Upper lobe of right lung (tissue), 1 donor: ENCODE measurements at regions not wholly inside any gene's neighbourhood (a gene's known extent, or its start where the extent isn't known, plus 50 kb on each side); places are given as distances from the start of the nearest gene placed in this dataset.
"Not testable (repeated sequence)": the region's sequence is repeated elsewhere in the genome, so short reads cannot be mapped to it uniquely, and the experiment has no call there.

Source experiments
- ATAC-seq: fragments of 200-7000 bp; cut with Tn5 transposase; one replicate; pipeline ENCODE4 v1.9.1; 2020; ENCODE audit warnings: mild to moderate bottlenecking, moderate library complexity
- DNase-seq: peaks from one replicate; pipeline ENCODE4 v3.0.0-alpha.2; 2020
- H3K27ac ChIP-seq: fragments of 200-600 bp; one replicate; pipeline ENCODE4 v1.8.0; 2022
- H3K27me3 ChIP-seq: fragments of 200-600 bp; one replicate; pipeline ENCODE4 v1.8.0; 2022; ENCODE audit warnings: mild to moderate bottlenecking
- H3K36me3 ChIP-seq: fragments of 200-600 bp; one replicate; pipeline ENCODE4 v1.8.0; 2022
- H3K4me1 ChIP-seq: fragments of 200-600 bp; one replicate; pipeline ENCODE4 v1.8.0; 2022
- H3K4me3 ChIP-seq: fragments of 200-600 bp; one replicate; pipeline ENCODE4 v1.8.0; 2022; ENCODE audit warnings: mild to moderate bottlenecking
- H3K9me3 ChIP-seq: fragments of 200-600 bp; one replicate; pipeline ENCODE4 v1.8.0; 2022
- intact Hi-C: fragments of 100-400 bp; cut with DNase I; formaldehyde crosslinking; loops from one replicate; pipeline ENCODE4 v1.11.0; 2022
- TF ChIP-seq, protein P1 (sequence below): fragments of 200-600 bp; IDR thresholded peaks from one replicate; pipeline ENCODE4 v1.8.0; 2022; ENCODE audit warnings: antibody characterized with exemption
- donor health status: DM: no; HTN: yes; CAD: no; lungs with severe emphysema.

DNA sequence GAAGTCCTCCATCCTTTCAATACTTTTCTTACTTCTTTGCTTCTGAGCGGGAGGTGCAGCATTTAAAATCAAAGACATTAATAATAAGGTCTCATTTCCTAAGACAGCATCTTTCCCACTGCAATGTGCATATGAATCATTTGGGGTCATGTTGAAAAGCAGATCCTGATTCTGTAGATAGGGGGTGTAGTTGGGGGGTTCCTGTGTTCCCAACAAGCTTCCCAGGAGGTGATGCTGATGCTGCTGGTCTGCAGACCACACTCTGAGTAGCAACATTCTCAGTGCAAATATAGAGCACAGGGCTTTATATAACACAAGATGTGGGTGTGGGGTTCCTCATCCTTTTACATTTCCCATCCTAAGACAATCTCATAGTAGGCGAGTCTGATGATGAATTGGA is 126.5 kb upstream of the PALM2AKAP2 start:
- Histone ChIP-seq H3K4me1 (no peaks in the 10 kb centered on the region), H3K4me3 (no peak overlapping the region), H3K27ac (no peak overlapping the region), H3K9me3 (no peaks in the 10 kb centered on the region), H3K36me3 (no peaks in the 10 kb centered on the region), H3K27me3 (no peaks in the 10 kb centered on the region)
- DNase-seq (no peak), ATAC-seq (no peak)
- intact Hi-C loops = no loop called here
- TF ChIP-seq, protein P1, sequence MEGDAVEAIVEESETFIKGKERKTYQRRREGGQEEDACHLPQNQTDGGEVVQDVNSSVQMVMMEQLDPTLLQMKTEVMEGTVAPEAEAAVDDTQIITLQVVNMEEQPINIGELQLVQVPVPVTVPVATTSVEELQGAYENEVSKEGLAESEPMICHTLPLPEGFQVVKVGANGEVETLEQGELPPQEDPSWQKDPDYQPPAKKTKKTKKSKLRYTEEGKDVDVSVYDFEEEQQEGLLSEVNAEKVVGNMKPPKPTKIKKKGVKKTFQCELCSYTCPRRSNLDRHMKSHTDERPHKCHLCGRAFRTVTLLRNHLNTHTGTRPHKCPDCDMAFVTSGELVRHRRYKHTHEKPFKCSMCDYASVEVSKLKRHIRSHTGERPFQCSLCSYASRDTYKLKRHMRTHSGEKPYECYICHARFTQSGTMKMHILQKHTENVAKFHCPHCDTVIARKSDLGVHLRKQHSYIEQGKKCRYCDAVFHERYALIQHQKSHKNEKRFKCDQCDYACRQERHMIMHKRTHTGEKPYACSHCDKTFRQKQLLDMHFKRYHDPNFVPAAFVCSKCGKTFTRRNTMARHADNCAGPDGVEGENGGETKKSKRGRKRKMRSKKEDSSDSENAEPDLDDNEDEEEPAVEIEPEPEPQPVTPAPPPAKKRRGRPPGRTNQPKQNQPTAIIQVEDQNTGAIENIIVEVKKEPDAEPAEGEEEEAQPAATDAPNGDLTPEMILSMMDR = no peak

DNA sequence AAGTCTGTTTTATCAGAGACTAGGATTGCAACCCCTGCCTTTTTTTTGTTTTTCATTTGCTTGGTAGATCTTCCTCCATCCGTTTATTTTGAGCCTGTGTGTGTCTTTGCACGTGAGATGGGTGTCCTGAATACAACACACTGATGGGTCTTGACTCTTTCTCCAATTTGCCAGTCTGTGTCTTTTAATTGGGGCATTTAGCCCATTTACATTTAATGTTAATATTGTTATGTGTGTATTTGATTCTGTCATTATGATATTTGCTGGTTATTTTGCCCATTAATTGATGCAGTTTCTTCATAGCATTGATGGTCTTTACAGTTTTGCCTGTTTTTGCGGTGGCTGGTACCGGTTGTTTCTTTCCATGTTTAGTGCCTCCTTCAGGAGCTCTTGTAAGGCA is 116.0 kb upstream of the PALM2AKAP2 start:
- H3K9me3 ChIP-seq, DNase-seq, H3K27ac ChIP-seq, H3K36me3 ChIP-seq, H3K4me1 ChIP-seq, intact Hi-C loops, ATAC-seq, H3K4me3 ChIP-seq, H3K27me3 ChIP-seq: not testable (repeated sequence)

DNA sequence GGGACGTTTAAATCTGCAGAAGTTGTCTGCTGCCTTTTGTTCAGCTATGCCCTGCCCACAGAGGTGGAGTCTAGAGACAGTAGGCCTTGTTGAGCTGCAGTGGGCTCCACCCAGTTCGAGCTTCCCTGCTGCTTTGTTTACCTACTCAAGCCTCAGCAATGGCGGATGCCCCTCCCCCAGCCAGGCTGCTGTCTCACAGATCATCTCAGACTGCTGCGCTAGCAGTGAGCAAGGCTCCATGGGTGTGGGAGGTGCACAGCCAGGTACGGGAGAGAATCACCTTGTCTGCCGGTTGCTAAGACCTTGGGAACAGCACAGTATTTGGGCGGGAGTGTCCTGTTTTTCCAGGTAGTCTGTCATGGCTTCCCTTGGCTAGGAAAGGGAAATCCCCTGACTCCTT is 114.3 kb upstream of the PALM2AKAP2 start:
- H3K27ac ChIP-seq, intact Hi-C loops, DNase-seq, H3K4me3 ChIP-seq, ATAC-seq, H3K27me3 ChIP-seq, H3K4me1 ChIP-seq, H3K36me3 ChIP-seq, H3K9me3 ChIP-seq: not testable (repeated sequence)

DNA sequence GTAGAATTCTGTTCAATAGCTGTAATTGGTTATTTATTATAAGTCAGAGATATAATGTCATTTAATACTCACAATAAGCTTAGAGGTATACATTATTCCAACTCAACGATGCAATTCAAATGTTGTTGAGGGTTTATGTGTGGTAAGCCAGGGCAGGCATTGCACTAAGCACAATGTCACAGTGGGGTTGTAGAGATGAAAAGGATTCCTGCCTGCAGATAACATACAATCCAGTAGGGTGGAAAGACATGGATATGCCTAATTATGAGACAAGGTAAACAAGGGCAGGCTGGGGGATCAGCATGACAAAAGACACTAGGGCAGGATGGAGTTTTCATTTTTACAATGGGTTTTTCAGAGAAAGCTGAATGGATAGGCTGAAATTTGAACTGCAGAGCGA is 98.7 kb upstream of the PALM2AKAP2 start:
- TF ChIP-seq, protein P1 = no peak
- Histone ChIP-seq H3K27me3 (no peaks in the 10 kb centered on the region), H3K27ac (no peak overlapping the region), H3K4me3 (no peak overlapping the region), H3K4me1 (no peaks in the 10 kb centered on the region), H3K9me3 (peaks cover 4% of the 10 kb centered on the region), H3K36me3 (no peaks in the 10 kb centered on the region)
- DNase-seq = no peak
- no peak for ATAC-seq
- intact Hi-C loops = no loop called here

DNA sequence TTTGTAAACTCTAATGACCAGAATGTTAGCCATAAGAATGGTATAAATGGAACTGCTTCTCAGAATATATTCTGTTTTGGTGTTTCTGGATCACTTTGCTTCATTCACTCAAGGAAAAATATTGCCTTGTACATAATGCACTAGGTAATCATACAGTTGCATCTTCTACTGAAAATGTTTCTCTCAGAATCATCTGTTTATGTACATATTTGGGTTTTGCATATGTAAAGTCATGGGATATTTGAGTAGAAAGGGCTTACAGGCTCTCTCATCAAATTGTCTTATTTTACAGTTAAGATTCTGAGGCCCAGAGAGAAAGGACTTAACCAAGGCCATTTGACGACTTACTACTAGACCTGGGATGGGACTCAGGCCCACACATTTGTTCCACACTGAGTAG is 97.8 kb upstream of the PALM2AKAP2 start:
- Histone ChIP-seq H3K27me3 (no peaks in the 10 kb centered on the region), H3K36me3 (no peaks in the 10 kb centered on the region), H3K9me3 (peaks cover 5% of the 10 kb centered on the region), H3K4me3 (no peak overlapping the region), H3K27ac (no peak overlapping the region), H3K4me1 (no peaks in the 10 kb centered on the region)
- intact Hi-C loops = no loop called here
- DNase-seq (no peak), ATAC-seq (no peak)
- TF ChIP-seq, protein P1 = no peak

DNA sequence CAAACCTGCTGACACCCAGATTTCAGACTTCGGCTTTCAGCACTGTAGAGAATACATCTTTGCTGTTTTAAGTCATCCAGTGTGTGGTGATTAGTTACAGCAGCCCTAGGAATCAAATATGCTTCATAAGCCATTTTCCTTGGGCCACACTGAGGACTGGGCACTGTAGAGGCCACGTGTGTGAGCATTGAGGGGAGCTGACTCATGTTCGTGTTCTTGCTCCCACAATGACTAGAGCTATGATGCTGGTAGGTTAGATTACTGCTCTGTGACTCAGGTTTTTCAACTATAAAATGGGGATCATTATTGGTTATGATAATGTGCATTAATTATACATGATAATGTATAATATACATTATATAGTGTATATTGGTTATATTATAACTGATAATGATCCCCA is 96.5 kb upstream of the PALM2AKAP2 start:
- Histone ChIP-seq H3K27ac (no peak overlapping the region), H3K36me3 (no peaks in the 10 kb centered on the region), H3K4me1 (no peaks in the 10 kb centered on the region), H3K27me3 (no peaks in the 10 kb centered on the region), H3K4me3 (no peak overlapping the region), H3K9me3 (peaks cover 5% of the 10 kb centered on the region)
- no peak for DNase-seq
- TF ChIP-seq, protein P1 = no peak
- intact Hi-C loops = no loop called here
- no peak for ATAC-seq

DNA sequence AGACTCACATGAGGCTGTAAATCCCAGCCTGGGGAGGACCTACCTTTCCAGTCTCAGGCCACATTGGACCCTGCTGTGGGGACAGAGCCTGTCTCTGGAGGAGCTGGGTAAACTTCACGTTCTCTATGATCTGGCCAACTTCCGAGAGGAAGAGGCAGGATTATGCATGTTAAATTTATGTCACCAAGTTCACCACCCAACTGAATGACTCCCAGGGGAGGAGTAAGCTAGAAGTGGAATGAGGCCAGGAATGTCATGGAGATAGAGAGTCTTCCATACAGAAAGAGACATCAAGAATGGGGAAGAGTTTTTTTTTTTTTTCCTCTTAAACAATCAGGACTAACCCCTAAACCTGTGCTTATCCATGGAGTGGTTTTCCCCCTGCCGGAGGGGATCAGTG is 90.3 kb upstream of the PALM2AKAP2 start:
- Histone ChIP-seq H3K4me1 (no peaks in the 10 kb centered on the region), H3K4me3 (no peak overlapping the region), H3K27me3 (no peaks in the 10 kb centered on the region), H3K36me3 (no peaks in the 10 kb centered on the region), H3K9me3 (peaks cover 5% of the 10 kb centered on the region), H3K27ac (no peak overlapping the region)
- intact Hi-C loops = no loop called here
- TF ChIP-seq, protein P1 = no peak
- ATAC-seq (no peak), DNase-seq (no peak)
